Right lobe of liver (tissue), 6 donors: ENCODE measurements at regions not wholly inside any gene's neighbourhood (a gene's known extent, or its start where the extent isn't known, plus 50 kb on each side); places are given as distances from the start of the nearest gene placed in this dataset.
A peak's percentile ranks its signal among the peaks of the same experiment; 100 is the strongest.

Experiments
- ATAC-seq, 4 donors: fragments of 200-7000 bp; cut with Tn5 transposase; one replicate each; pipeline ENCODE4 v1.9.1; 2020; ENCODE audit warnings: mild to moderate bottlenecking in 4 of 4, moderate library complexity in 4 of 4
- DNase-seq, 3 donors: peaks; one replicate each; pipeline ENCODE4 v3.0.0-alpha.2; 2020
- H3K27ac ChIP-seq, 3 donors: fragments of 200-600 bp; one replicate each; pipeline ENCODE4 v1.8.0; 2022
- H3K27me3 ChIP-seq, 2 donors: fragments of 200-600 bp; one replicate each; pipeline ENCODE4 v1.8.0; 2022
- H3K36me3 ChIP-seq, 4 donors: fragments of 200-600 bp; sonication (generic) in 1 of 4; one replicate each; pipeline versions ENCODE4 v1.5.1 to v1.8.0; 2017 to 2022; ENCODE audit warnings: control low read depth in 1 of 4
- H3K4me1 ChIP-seq, 4 donors: fragments of 200-600 bp; sonication (generic) in 1 of 4; one replicate each; pipeline versions ENCODE4 v1.5.1 to v1.8.0; 2017 to 2022; ENCODE audit warnings: control low read depth in 1 of 4
- H3K4me3 ChIP-seq, 3 donors: fragments of 200-600 bp; one replicate each; pipeline ENCODE4 v1.8.0; 2022
- H3K9me3 ChIP-seq, 4 donors: fragments of 200-600 bp; sonication (generic) in 1 of 4; one replicate each; pipeline versions ENCODE4 v1.5.1 to v1.8.0; 2017 to 2022; ENCODE audit warnings: control low read depth in 1 of 4
- CTCF ChIP-seq, 4 donors: fragments of 200-600 bp in 3 of 4; fragments of 450-650 bp in 1 of 4; IDR thresholded peaks; one replicate each; pipeline versions ENCODE4 v1.5.1 to v1.8.0; 2016 to 2022; ENCODE audit warnings: antibody characterized with exemption in 4 of 4, mild to moderate bottlenecking in 2 of 4
- POLR2A ChIP-seq: fragments of 450-650 bp; IDR thresholded peaks from one replicate; pipeline ENCODE4 v1.6.1; 2017; ENCODE audit warnings: antibody characterized with exemption, mild to moderate bottlenecking
- WGBS: methylation state at CpG from one replicate; pipeline ENCODE4 v1.1.6; 2018; ENCODE audit warnings: low coverage, low lambda C conversion rate; ENCODE audit not compliant: insufficient coverage; ENCODE audit errors: missing lambda C conversion rate; 5-methylcytosine and 5-hydroxymethylcytosine counted together
- intact Hi-C, 2 donors: fragments of 100-400 bp; cut with DNase I; formaldehyde crosslinking; loops; one replicate each; pipeline versions ENCODE4 v1.11.2 to v1.14.1; 2022
- donor health status: DM: no; HTN: yes; CAD: no.
- donor health status: DM: no; HTN: no; CAD: no.
- donor health status: DM: no; HTN: no; CAD: no.
- donor health status: DM: no; HTN: yes; CAD: no.
- donor health status: DM: no; HTN: yes; CAD: no.

- WGBS = 98% methylated on average over 5 of the region's 9 CpGs
- H3K27ac ChIP-seq = no peak overlapping the region
- H3K36me3 ChIP-seq = no peaks in the 10 kb centered on the region
- no peak overlapping the region for H3K4me3 ChIP-seq
- no peaks in the 10 kb centered on the region for H3K27me3 ChIP-seq
- TF ChIP-seq CTCF (IDR thresholded peaks at IDR 0.05) (no peak), POLR2A (no peak)
- no peaks in the 10 kb centered on the region for H3K9me3 ChIP-seq
- intact Hi-C loops = no loop called here
- no peaks in the 10 kb centered on the region for H3K4me1 ChIP-seq
- ATAC-seq (no peak), DNase-seq (no peak)
Measured at GRCh38 chr1:43038232-43038935, 79.7 kb upstream of the SLC2A1 start.

GRCh38 chr1:43037466-43037865, 78.8 kb upstream of the SLC2A1 start:
- Histone ChIP-seq H3K9me3 (no peaks in the 10 kb centered on the region), H3K27me3 (no peaks in the 10 kb centered on the region), H3K4me1 (no peaks in the 10 kb centered on the region), H3K27ac (no peak overlapping the region), H3K4me3 (no peak overlapping the region), H3K36me3 (no peaks in the 10 kb centered on the region)
- intact Hi-C loops = no loop called here
- 86% methylated on average over 5 of the region's 6 CpGs for WGBS
- DNase-seq (no peak), ATAC-seq (no peak)
- TF ChIP-seq POLR2A (no peak), CTCF (IDR thresholded peaks at IDR 0.05) (no peak)

GRCh38 chr1:43036932-43037331, 78.3 kb upstream of the SLC2A1 start:
- no peak for TF ChIP-seq CTCF (IDR thresholded peaks at IDR 0.05)
- TF ChIP-seq POLR2A = no peak
- ATAC-seq = no peak
- H3K9me3 ChIP-seq = no peaks in the 10 kb centered on the region

GRCh38 chr1:43035821-43036741, 77.4 kb upstream of the SLC2A1 start:
- no peaks in the 10 kb centered on the region for H3K9me3 ChIP-seq
- no peak for DNase-seq
- intact Hi-C loops = no loop called here
- WGBS = 57% methylated on average over 3 of the region's 24 CpGs
- no peak overlapping the region for H3K27ac ChIP-seq
- peak in 1 of 4 donors; percentile 21 for ATAC-seq
- no peaks in the 10 kb centered on the region for H3K27me3 ChIP-seq
- no peak overlapping the region for H3K4me3 ChIP-seq
- H3K36me3 ChIP-seq = no peaks in the 10 kb centered on the region
- no peaks in the 10 kb centered on the region for H3K4me1 ChIP-seq
- no peak for TF ChIP-seq POLR2A
- TF ChIP-seq CTCF (IDR thresholded peaks at IDR 0.05) = no peak

More at GRCh38 chr1:43036932-43037331, 78.3 kb upstream of the SLC2A1 start:
- no peaks in the 10 kb centered on the region for H3K4me1 ChIP-seq
- intact Hi-C loops = no loop called here
- H3K4me3 ChIP-seq = no peak overlapping the region
- no peaks in the 10 kb centered on the region for H3K27me3 ChIP-seq
- no peak overlapping the region for H3K27ac ChIP-seq
- H3K36me3 ChIP-seq = no peaks in the 10 kb centered on the region
- no peak for DNase-seq
- WGBS = 86% methylated on average over 5 of the region's 7 CpGs
